ENCODE measurements at regions not wholly inside any gene's neighbourhood (a gene's known extent, or its start where the extent isn't known, plus 50 kb on each side); places are given as distances from the start of the nearest gene placed in this dataset.

DNA sequence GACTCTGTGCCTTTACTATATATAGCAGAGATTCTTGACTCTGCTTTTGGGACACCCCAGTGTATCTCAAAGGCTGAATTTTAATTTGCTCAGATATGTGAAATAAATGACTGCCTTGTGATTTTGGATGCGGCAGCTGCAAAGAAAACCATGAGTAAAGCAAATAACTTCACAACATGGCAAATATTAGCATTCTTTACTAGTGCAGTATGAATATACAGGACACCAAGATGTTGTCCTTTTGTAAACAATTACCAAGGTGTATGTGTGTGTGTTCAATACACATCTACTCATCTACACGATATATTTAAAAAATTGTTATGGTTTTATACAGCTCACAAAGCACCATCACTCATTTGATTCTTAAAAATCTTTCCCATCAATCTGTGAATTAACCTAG is 70.6 kb upstream of the TCF4 start:
- dilution Hi-C loops (cut with HindIII; ENCODE audit: low sequenced_read_pairs, unreplicated experiment): no loop called here
- CTCF ChIA-PET: no interaction called here

More for the DNA sequence above, 70.6 kb upstream of the TCF4 start:
- no peak overlapping the region for H3K14ac ChIP-seq (replicated peaks; ENCODE audit: low read depth, low read length)
- H3K18ac ChIP-seq (ENCODE audit: low read depth, low read length): no peak overlapping the region
- no peak overlapping the region for H3K23ac ChIP-seq (ENCODE audit: low read depth, low read length)
- H2AK5ac ChIP-seq (ENCODE audit: low read depth, low read length): no peak overlapping the region
- H3K27ac ChIP-seq (ENCODE audit: insufficient read depth, low read length): no peak overlapping the region
- intact Hi-C loops (cut with micrococcal nuclease): no loop called here
- H3K4ac ChIP-seq (ENCODE audit: low read depth, low read length): no peak overlapping the region
- H2BK15ac ChIP-seq (ENCODE audit: low read depth, low read length): no peak overlapping the region
- TF ChIP-seq SMC3 (IDR thresholded peaks at IDR 0.05; ENCODE audit: low read depth, low read length): no peak
- TF ChIP-seq, protein P1, sequence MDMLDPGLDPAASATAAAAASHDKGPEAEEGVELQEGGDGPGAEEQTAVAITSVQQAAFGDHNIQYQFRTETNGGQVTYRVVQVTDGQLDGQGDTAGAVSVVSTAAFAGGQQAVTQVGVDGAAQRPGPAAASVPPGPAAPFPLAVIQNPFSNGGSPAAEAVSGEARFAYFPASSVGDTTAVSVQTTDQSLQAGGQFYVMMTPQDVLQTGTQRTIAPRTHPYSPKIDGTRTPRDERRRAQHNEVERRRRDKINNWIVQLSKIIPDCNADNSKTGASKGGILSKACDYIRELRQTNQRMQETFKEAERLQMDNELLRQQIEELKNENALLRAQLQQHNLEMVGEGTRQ (IDR thresholded peaks at IDR 0.05; ENCODE audit: low read depth, low read length): no peak
- no peak for TF ChIP-seq CHD1 (IDR thresholded peaks at IDR 0.05; ENCODE audit: low read depth, low read length)
- no peak for TF ChIP-seq BHLHE40 (IDR thresholded peaks at IDR 0.05; ENCODE audit: low read depth, low read length)
- TF ChIP-seq RAD21 (IDR thresholded peaks at IDR 0.05; ENCODE audit: low read length): no peak
- TF ChIP-seq, protein P2, sequence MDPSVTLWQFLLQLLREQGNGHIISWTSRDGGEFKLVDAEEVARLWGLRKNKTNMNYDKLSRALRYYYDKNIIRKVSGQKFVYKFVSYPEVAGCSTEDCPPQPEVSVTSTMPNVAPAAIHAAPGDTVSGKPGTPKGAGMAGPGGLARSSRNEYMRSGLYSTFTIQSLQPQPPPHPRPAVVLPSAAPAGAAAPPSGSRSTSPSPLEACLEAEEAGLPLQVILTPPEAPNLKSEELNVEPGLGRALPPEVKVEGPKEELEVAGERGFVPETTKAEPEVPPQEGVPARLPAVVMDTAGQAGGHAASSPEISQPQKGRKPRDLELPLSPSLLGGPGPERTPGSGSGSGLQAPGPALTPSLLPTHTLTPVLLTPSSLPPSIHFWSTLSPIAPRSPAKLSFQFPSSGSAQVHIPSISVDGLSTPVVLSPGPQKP (IDR thresholded peaks at IDR 0.05; ENCODE audit: borderline replicate concordance, low read depth, low read length): no peak
- no peak for TF ChIP-seq MAZ (IDR thresholded peaks at IDR 0.05; ENCODE audit: borderline replicate concordance, low read depth, low read length)
- no peak for TF ChIP-seq CEBPB (IDR thresholded peaks at IDR 0.05; ENCODE audit: low read depth, low read length)
- TF ChIP-seq FOS (IDR thresholded peaks at IDR 0.05; ENCODE audit: low read depth, low read length): no peak
- TF ChIP-seq POLR2A (IDR thresholded peaks at IDR 0.05; ENCODE audit: low read depth, low read length): no peak
- no peak for TF ChIP-seq RFX5 (IDR thresholded peaks at IDR 0.05; ENCODE audit: low read depth, low read length)
- TF ChIP-seq MXI1 (IDR thresholded peaks at IDR 0.05; ENCODE audit: borderline replicate concordance, low read depth, low read length): no peak
- TF ChIP-seq, protein P3, sequence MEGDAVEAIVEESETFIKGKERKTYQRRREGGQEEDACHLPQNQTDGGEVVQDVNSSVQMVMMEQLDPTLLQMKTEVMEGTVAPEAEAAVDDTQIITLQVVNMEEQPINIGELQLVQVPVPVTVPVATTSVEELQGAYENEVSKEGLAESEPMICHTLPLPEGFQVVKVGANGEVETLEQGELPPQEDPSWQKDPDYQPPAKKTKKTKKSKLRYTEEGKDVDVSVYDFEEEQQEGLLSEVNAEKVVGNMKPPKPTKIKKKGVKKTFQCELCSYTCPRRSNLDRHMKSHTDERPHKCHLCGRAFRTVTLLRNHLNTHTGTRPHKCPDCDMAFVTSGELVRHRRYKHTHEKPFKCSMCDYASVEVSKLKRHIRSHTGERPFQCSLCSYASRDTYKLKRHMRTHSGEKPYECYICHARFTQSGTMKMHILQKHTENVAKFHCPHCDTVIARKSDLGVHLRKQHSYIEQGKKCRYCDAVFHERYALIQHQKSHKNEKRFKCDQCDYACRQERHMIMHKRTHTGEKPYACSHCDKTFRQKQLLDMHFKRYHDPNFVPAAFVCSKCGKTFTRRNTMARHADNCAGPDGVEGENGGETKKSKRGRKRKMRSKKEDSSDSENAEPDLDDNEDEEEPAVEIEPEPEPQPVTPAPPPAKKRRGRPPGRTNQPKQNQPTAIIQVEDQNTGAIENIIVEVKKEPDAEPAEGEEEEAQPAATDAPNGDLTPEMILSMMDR (conservative IDR thresholded peaks at IDR 0.05; ENCODE audit: low read depth, low read length): no peak
- H2BK120ac ChIP-seq (ENCODE audit: low read depth, low read length): no peak overlapping the region
- H4K20me1 ChIP-seq (ENCODE audit: insufficient read depth, low read length): no peaks in the 10 kb centered on the region
- no peak overlapping the region for H3K4me3 ChIP-seq (ENCODE audit: insufficient read depth, low read depth, low read length)
- H2BK5ac ChIP-seq (ENCODE audit: low read depth, low read length, poor library complexity, severe bottlenecking): no peak overlapping the region
- no peak for DNase-seq
- POLR2A ChIA-PET (ENCODE audit: unreplicated experiment): no interaction called here
- ATAC-seq (ENCODE audit: low read depth): no peak
- H3K9me3 ChIP-seq (ENCODE audit: control insufficient read depth, insufficient read depth, low read length): no peaks in the 10 kb centered on the region
- BruUV-seq (replicated peaks): no TSS peak
- H2AK9ac ChIP-seq (replicated peaks; ENCODE audit: low read depth, low read length, poor library complexity): no peak overlapping the region
- H2AFZ ChIP-seq (replicated peaks; ENCODE audit: low read length, poor library complexity): no peak overlapping the region
- whole genome bisulfite sequencing, 2 experiments (ENCODE audit: extremely low coverage in 2 of 2, insufficient read length in 1 of 2): no CpG with 5 or more reads among the region's 2 CpGs
- H3K27me3 ChIP-seq (ENCODE audit: control insufficient read depth, insufficient read depth, low read length): peaks cover 2% of the 10 kb centered on the region; the same call in 1 of the 2 replicates
- in situ Hi-C loops (cut with MboI; ENCODE audit: low sequenced_read_pairs): no loop called here
- H4K5ac ChIP-seq (ENCODE audit: low read depth, low read length): no peak overlapping the region
- no peak overlapping the region for H2BK20ac ChIP-seq (ENCODE audit: low read depth, low read length)
- H4K8ac ChIP-seq (ENCODE audit: low read depth in 2 of 2, low read length in 2 of 2): no peak overlapping the region
- no peak overlapping the region for H3K4me2 ChIP-seq (ENCODE audit: low read depth, low read length)
- H3K36me3 ChIP-seq (ENCODE audit: control insufficient read depth, insufficient read depth, low read length): no peaks in the 10 kb centered on the region
- H3K56ac ChIP-seq (ENCODE audit: extremely low read depth, insufficient read depth, low read length): no peak overlapping the region
- no peaks in the 10 kb centered on the region for H3K4me1 ChIP-seq (ENCODE audit: control insufficient read depth, insufficient read depth, low read length)
- no peaks in the 10 kb centered on the region for H3K9me1 ChIP-seq (ENCODE audit: insufficient read depth, low read length)
- no peak overlapping the region for H3K9ac ChIP-seq (ENCODE audit: low read depth, low read length)
- no peaks in the 10 kb centered on the region for H3K79me1 ChIP-seq (ENCODE audit: low read depth in 1 of 2, low read length in 2 of 2)
- H4K91ac ChIP-seq (ENCODE audit: insufficient read depth, low read depth, low read length): no peak overlapping the region

Measured in IMR-90 (cell line).